ENCODE measurements at regions not wholly inside any gene's neighbourhood (a gene's known extent, or its start where the extent isn't known, plus 50 kb on each side); places are given as distances from the start of the nearest gene placed in this dataset.
"Not testable (repeated sequence)": the region's sequence is repeated elsewhere in the genome, so short reads cannot be mapped to it uniquely, and the experiment has no call there.

DNA sequence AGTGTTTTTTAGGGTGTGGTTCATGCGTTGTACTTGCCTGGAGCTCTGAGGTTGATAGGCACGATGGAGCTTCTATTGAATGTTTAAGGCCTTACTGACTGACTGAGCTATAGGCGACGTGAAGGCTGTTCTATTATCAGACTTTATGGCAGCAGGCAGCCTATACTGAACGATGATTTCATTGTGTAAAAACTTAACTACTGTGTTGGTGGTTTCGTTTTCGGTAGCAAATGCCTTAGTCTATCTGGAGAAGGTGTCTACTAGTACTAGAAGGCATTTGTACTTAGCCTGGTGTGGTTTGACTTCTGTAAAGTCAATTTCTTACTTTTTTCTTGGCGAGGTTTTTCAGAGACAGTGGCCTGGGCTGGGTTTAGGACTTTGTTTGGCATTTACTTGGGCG lies 194.4 kb downstream of the OTOP1 start:
- WGBS (ENCODE audit: low lambda C conversion rate, missing lambda C conversion rate), result 67% methylated on average over 9 of the region's 9 CpGs
- Histone ChIP-seq H3K4me1 (ENCODE audit: insufficient read depth) (peaks cover 17% of the 10 kb centered on the region), H3K27ac (peak overlapping the region; percentile 46), H3K4me2 (peak overlapping the region; percentile 70)
- H3K4me3 ChIP-seq; H3K27me3 ChIP-seq; H3K9me2 ChIP-seq (replicated peaks; ENCODE audit: insufficient read depth); H3K79me2 ChIP-seq; H2AFZ ChIP-seq; H3K36me3 ChIP-seq (replicated peaks; ENCODE audit: insufficient read depth, low read depth); H3K9me3 ChIP-seq (ENCODE audit: low read depth); DNase-seq (ENCODE audit: low spot score); H4K20me1 ChIP-seq (ENCODE audit: insufficient read depth, poor library complexity, severe bottlenecking): not testable (repeated sequence)

DNA sequence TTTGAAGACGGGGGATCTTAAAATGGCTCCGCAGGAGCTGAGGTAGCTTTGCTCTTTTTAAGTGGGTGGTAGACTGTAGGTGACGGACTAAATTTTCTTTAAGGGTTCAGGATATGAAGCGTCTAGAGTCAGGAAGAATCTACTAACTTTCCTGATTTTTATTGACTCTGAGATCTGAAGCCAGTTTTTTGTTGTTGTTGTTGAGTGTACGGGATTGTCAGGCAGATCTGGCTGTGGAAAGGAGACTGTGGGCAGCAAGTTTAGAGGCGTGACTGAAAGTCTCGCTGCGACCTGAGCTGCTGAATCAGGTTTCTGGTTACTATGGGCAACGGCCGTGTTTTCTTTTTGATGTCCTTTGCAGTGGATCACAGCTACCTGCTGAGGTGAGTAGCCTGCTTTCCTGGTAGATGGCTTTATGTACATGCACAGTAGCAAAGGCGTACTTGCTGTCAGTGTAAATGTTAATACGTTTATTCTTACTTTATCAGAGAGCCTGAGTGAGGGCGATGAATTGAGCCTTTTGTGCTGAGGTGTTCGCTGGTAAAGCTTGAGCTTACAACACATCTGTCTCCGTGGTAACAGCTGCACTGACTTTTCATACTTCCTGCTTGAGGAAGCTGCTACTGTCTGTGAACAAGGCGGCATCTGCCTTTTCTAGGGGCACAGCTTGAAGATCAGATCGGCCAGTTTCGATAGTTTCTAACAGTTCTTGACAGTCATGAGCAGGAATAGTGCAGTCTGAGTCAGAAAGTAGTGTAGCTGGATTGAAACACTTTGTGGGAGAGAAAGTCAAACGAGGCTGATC lies 193.7 kb downstream of the OTOP1 start:
- not testable (repeated sequence) for H3K9me2 ChIP-seq (replicated peaks; ENCODE audit: insufficient read depth); H3K4me3 ChIP-seq; DNase-seq (ENCODE audit: low spot score); H3K9me3 ChIP-seq (ENCODE audit: low read depth); H3K79me2 ChIP-seq; H4K20me1 ChIP-seq (ENCODE audit: insufficient read depth, poor library complexity, severe bottlenecking); H3K27me3 ChIP-seq; H3K36me3 ChIP-seq (replicated peaks; ENCODE audit: insufficient read depth, low read depth); H2AFZ ChIP-seq
- Histone ChIP-seq H3K27ac (peak overlapping the region; percentile 65), H3K4me2 (peak overlapping the region; percentile 70), H3K4me1 (ENCODE audit: insufficient read depth) (peaks cover 17% of the 10 kb centered on the region)
- WGBS (ENCODE audit: low lambda C conversion rate, missing lambda C conversion rate), result 49% methylated on average over 19 of the region's 19 CpGs

DNA sequence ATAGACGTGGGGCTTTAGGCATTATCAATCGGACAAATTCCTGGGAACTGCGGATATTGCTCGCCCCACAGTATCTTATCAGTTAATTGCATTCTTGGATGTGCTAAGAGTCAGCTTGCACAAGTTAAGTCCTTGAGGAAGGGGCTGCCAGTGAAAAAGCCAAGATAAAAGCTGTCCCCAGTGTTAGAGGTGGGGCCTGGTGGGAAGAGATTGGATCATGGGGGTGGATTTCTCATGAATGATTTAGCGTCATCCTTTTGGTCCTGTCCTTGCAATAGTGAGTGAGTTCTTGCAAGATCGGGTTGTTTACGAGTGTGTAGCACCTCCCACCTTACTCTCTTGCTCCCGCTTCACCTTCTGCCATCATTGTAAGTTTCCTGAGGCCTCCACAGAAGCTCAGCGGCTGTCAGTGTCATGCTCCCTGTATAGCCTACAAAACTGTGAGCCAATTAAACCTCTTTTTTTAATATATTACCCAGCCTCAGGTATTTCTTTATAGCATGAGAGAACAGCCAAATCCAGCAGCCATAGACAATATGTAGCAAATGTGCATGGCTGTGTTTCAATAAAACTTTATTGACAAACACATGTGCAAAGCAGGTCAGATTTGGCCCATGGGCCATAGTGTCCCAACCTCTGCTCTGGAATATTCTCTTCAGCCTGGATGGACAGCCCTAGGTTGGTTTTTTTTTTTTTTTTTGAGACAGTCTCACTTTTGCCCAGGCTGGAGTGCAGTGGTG lies 189.2 kb downstream of the OTOP1 start:
- not testable (repeated sequence) for H3K27ac ChIP-seq; H3K9me3 ChIP-seq (ENCODE audit: low read depth); H2AFZ ChIP-seq; H3K4me2 ChIP-seq; H3K4me3 ChIP-seq; H3K36me3 ChIP-seq (replicated peaks; ENCODE audit: insufficient read depth, low read depth); DNase-seq (ENCODE audit: low spot score); H3K27me3 ChIP-seq; H3K79me2 ChIP-seq; H4K20me1 ChIP-seq (ENCODE audit: insufficient read depth, poor library complexity, severe bottlenecking); H3K4me1 ChIP-seq (ENCODE audit: insufficient read depth); H3K9me2 ChIP-seq (replicated peaks; ENCODE audit: insufficient read depth)
- WGBS (ENCODE audit: low lambda C conversion rate, missing lambda C conversion rate), result 35% methylated on average over 9 of the region's 9 CpGs

DNA sequence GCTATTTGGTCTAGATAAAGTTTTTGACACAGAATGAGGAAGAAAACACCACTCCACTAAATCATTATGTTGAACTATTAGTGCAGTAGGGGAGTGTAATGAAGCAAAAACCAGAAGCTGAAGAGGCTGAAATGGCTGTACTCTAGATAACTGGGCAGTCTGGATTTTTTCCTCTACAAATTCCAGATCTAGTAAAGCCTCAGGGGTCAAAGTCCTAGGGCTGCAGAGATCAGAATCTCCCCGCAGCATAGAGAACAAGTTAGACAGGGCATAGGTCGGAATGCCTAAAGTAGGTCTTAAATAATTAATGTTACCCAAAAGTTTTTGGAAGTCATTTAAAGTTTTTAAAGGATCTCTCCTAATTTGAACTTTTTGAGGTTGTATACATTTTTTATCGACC lies 180.9 kb downstream of the OTOP1 start:
- H3K4me2 ChIP-seq, result peak overlapping the region; percentile 9
- not testable (repeated sequence) for H3K36me3 ChIP-seq (replicated peaks; ENCODE audit: insufficient read depth, low read depth)

DNA sequence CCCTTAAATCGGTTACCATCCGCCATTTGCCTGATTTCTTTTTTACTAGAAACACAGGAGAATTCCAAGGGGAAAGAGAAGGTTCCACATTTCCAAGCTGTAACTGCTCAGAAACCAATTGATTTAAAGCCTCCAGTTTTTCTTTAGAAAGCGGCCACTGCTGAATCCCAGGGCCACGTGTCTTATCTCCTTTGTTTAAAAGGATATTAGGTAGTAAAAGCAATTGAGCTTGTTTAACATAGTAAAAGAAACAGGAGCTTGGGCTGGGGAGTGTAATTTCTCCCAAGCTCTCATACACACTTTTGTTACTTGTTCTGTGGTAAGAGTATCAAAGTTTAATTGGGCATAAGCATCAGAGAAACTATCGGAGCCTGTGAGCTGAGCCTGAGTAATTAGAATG lies 180.0 kb downstream of the OTOP1 start:
- H3K79me2 ChIP-seq; H3K36me3 ChIP-seq (replicated peaks; ENCODE audit: insufficient read depth, low read depth); H2AFZ ChIP-seq; H3K9me2 ChIP-seq (replicated peaks; ENCODE audit: insufficient read depth); H3K4me1 ChIP-seq (ENCODE audit: insufficient read depth); H3K27me3 ChIP-seq; H3K9me3 ChIP-seq (ENCODE audit: low read depth); H3K4me3 ChIP-seq; H4K20me1 ChIP-seq (ENCODE audit: insufficient read depth, poor library complexity, severe bottlenecking): not testable (repeated sequence)
- WGBS (ENCODE audit: low lambda C conversion rate, missing lambda C conversion rate), result 9% methylated on average over 5 of the region's 5 CpGs
- Histone ChIP-seq H3K27ac (peak overlapping the region; percentile 47), H3K4me2 (peak overlapping the region; percentile 49)
- DNase-seq (ENCODE audit: low spot score), result peak; percentile 8

More for the DNA sequence above, 180.9 kb downstream of the OTOP1 start:
- not testable (repeated sequence) for H3K4me1 ChIP-seq (ENCODE audit: insufficient read depth); H4K20me1 ChIP-seq (ENCODE audit: insufficient read depth, poor library complexity, severe bottlenecking); H2AFZ ChIP-seq; H3K27me3 ChIP-seq; H3K9me3 ChIP-seq (ENCODE audit: low read depth); H3K79me2 ChIP-seq; H3K27ac ChIP-seq; H3K4me3 ChIP-seq; H3K9me2 ChIP-seq (replicated peaks; ENCODE audit: insufficient read depth)
- peak; percentile 46 for DNase-seq (ENCODE audit: low spot score)
- 26% methylated on average over 3 of the region's 3 CpGs for WGBS (ENCODE audit: low lambda C conversion rate, missing lambda C conversion rate)

DNA sequence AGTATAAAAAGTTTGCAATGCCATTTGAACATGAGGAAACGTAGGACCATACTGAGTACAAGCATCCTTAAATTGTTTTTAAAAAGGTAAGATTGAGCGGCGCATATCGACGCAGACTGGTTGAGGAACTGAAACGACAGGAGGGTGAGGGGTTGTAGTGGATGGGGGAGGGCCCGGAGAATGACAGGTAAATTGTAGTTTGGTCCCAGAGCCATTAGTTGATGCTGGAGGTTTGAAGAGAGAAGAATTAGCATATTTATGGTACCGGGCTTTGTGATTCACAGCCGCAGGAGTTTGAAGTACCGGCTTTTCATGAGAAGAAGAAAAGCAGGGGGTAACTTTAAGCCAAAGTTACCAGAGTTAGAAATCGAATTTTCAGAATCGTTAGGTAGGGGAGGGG lies 179.5 kb downstream of the OTOP1 start:
- H2AFZ ChIP-seq, result peak overlapping the region; percentile 38
- not testable (repeated sequence) for H4K20me1 ChIP-seq (ENCODE audit: insufficient read depth, poor library complexity, severe bottlenecking); H3K4me1 ChIP-seq (ENCODE audit: insufficient read depth); H3K27me3 ChIP-seq; H3K4me3 ChIP-seq; H3K9me3 ChIP-seq (ENCODE audit: low read depth); H3K79me2 ChIP-seq; DNase-seq (ENCODE audit: low spot score); H3K9me2 ChIP-seq (replicated peaks; ENCODE audit: insufficient read depth); H3K36me3 ChIP-seq (replicated peaks; ENCODE audit: insufficient read depth, low read depth)
- H3K27ac ChIP-seq, result peak overlapping the region; percentile 47
- WGBS (ENCODE audit: low lambda C conversion rate, missing lambda C conversion rate), result 10% methylated on average over 12 of the region's 12 CpGs
- peak overlapping the region; percentile 66 for H3K4me2 ChIP-seq

DNA sequence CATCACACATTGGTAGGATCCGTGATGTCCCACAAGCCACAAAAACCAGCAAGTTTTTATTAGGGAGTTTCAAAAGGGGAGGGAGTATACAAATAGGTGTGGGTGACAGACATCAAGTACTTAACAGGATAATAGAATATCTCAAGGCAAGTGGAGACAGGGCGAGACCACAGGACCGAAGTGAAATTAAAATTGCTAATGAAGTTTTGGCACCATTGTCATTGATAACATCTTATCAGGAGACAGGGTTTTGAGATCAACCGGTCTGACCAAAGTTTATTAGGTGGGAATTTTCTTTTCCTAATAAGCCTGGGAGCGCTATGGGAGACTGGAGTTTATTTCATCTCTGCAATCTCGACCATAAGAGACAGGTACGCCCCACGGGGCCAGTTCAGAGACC lies 178.5 kb downstream of the OTOP1 start:
- not testable (repeated sequence) for H3K4me1 ChIP-seq (ENCODE audit: insufficient read depth); H3K27me3 ChIP-seq; H3K9me3 ChIP-seq (ENCODE audit: low read depth); H3K9me2 ChIP-seq (replicated peaks; ENCODE audit: insufficient read depth); H3K36me3 ChIP-seq (replicated peaks; ENCODE audit: insufficient read depth, low read depth); H4K20me1 ChIP-seq (ENCODE audit: insufficient read depth, poor library complexity, severe bottlenecking); H3K79me2 ChIP-seq; H3K27ac ChIP-seq; DNase-seq (ENCODE audit: low spot score); H2AFZ ChIP-seq; H3K4me3 ChIP-seq
- 8% methylated on average over 8 of the region's 8 CpGs for WGBS (ENCODE audit: low lambda C conversion rate, missing lambda C conversion rate)
- peak overlapping the region; percentile 66 for H3K4me2 ChIP-seq

DNA sequence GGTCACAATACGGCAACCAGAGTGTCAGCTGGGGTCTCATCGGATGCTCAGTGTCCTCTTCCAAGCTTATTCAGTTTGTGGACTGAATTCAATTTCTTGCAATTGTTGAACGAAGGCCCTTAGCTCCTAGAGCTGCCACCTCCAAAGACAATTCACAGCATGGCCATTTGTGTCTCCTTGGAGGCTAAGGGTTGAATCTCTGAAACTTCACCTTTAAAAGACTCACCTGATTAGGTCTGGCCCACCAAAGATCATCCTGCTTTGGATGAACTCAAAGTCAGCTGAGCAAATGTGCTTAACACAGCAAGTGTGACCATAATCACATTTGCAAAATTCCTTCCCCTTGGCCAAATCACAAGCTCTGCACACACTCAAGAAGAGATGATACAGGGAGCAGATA lies 175.9 kb downstream of the OTOP1 start:
- H3K4me3 ChIP-seq; H3K9me3 ChIP-seq (ENCODE audit: low read depth); H3K36me3 ChIP-seq (replicated peaks; ENCODE audit: insufficient read depth, low read depth); H4K20me1 ChIP-seq (ENCODE audit: insufficient read depth, poor library complexity, severe bottlenecking); H3K9me2 ChIP-seq (replicated peaks; ENCODE audit: insufficient read depth); H3K4me2 ChIP-seq; H3K4me1 ChIP-seq (ENCODE audit: insufficient read depth); H3K79me2 ChIP-seq; H2AFZ ChIP-seq; H3K27ac ChIP-seq; H3K27me3 ChIP-seq; DNase-seq (ENCODE audit: low spot score): not testable (repeated sequence)
- WGBS (ENCODE audit: low lambda C conversion rate, missing lambda C conversion rate), result 92% methylated on average over 3 of the region's 3 CpGs

DNA sequence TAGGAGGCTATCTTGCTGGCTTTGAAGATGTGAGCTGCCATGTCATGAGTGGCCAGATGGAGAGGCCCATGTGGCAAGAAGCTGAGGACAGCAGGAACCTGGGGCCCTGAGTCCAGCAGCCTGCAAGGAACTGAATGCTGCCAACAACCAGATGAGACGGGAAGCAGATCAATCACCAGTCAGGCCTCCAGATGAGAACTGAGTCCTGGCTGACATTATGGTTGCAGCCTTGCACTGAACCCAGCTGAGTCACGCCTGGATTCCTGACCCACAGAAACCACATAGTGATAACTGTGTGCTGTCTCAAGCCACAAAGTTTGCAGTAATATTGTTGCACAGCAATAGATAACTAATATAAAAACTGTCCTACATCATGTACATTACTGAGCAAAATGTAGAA lies 173.8 kb downstream of the OTOP1 start:
- not testable (repeated sequence) for H3K79me2 ChIP-seq; H3K9me3 ChIP-seq (ENCODE audit: low read depth); H3K36me3 ChIP-seq (replicated peaks; ENCODE audit: insufficient read depth, low read depth); H3K4me2 ChIP-seq; H3K4me1 ChIP-seq (ENCODE audit: insufficient read depth); H3K4me3 ChIP-seq; H2AFZ ChIP-seq; H4K20me1 ChIP-seq (ENCODE audit: insufficient read depth, poor library complexity, severe bottlenecking); H3K9me2 ChIP-seq (replicated peaks; ENCODE audit: insufficient read depth); DNase-seq (ENCODE audit: low spot score); H3K27me3 ChIP-seq; H3K27ac ChIP-seq
- 75% methylated on average over 2 of the region's 2 CpGs for WGBS (ENCODE audit: low lambda C conversion rate, missing lambda C conversion rate)

All from hepatocyte (in vitro differentiated cells).